Stimulated activated naive CD4-positive, alpha-beta T cell (primary cell): ENCODE measurements at regions not wholly inside any gene's neighbourhood (a gene's known extent, or its start where the extent isn't known, plus 50 kb on each side); places are given as distances from the start of the nearest gene placed in this dataset.
"Not testable (repeated sequence)": the region's sequence is repeated elsewhere in the genome, so short reads cannot be mapped to it uniquely, and the experiment has no call there.

Source experiments
- DNase-seq, 6 experiments: peaks; one replicate each; lab custom pipeline; 2025; lab: John Stamatoyannopoulos, UW

GRCh38 chr5:152178350-152178699 is 226.8 kb downstream of the NMUR2 start:
- DNase-seq, result no peak

GRCh38 chr5:152177626-152178349 is 227.3 kb downstream of the NMUR2 start:
- DNase-seq, result no peak

- no peak for DNase-seq
These were observed 233.2 kb downstream of the NMUR2 start for GRCh38 chr5:152171888-152172287.

GRCh38 chr5:152170350-152170749 is 234.7 kb downstream of the NMUR2 start:
- DNase-seq, result no peak

GRCh38 chr5:152164860-152165259 is 240.2 kb upstream of the GLRA1 start:
- DNase-seq, result no peak

- not testable (repeated sequence) for DNase-seq
These were observed 235.2 kb upstream of the GLRA1 start for GRCh38 chr5:152159894-152160293.

GRCh38 chr5:152154452-152154851 is 229.8 kb upstream of the GLRA1 start:
- not testable (repeated sequence) for DNase-seq

- no peak for DNase-seq
These were observed 227.3 kb upstream of the GLRA1 start for GRCh38 chr5:152151940-152152339.

- DNase-seq, result no peak
These were observed 226.5 kb upstream of the GLRA1 start for GRCh38 chr5:152151113-152151512.

GRCh38 chr5:152147286-152147685 is 222.6 kb upstream of the GLRA1 start:
- DNase-seq, result no peak

- DNase-seq, result no peak
These were observed 221.9 kb upstream of the GLRA1 start for GRCh38 chr5:152146566-152146965.

- DNase-seq, result no peak
These were observed 219.9 kb upstream of the GLRA1 start for GRCh38 chr5:152144556-152144955.

GRCh38 chr5:152144030-152144429 is 219.4 kb upstream of the GLRA1 start:
- DNase-seq, result no peak

- peak; percentile 2 to 61 (median 37) for DNase-seq
These were observed 218.3 kb upstream of the GLRA1 start for GRCh38 chr5:152142840-152143469.

GRCh38 chr5:152140347-152140746 is 215.7 kb upstream of the GLRA1 start:
- DNase-seq, result no peak

- no peak for DNase-seq
These were observed 212.4 kb upstream of the GLRA1 start for GRCh38 chr5:152137063-152137462.

- DNase-seq, result no peak
These were observed 211.7 kb upstream of the GLRA1 start for GRCh38 chr5:152136321-152136720.

- DNase-seq, result no peak
These were observed 211.2 kb upstream of the GLRA1 start for GRCh38 chr5:152135827-152136226.

GRCh38 chr5:152125661-152126205 is 201.1 kb upstream of the GLRA1 start:
- no peak for DNase-seq

- no peak for DNase-seq
These were observed 199.9 kb upstream of the GLRA1 start for GRCh38 chr5:152124409-152125041.

- no peak for DNase-seq
These were observed 194.2 kb upstream of the GLRA1 start for GRCh38 chr5:152118676-152119470.

- no peak for DNase-seq
These were observed 192.3 kb upstream of the GLRA1 start for GRCh38 chr5:152116934-152117333.
